ENCODE measurements at regions not wholly inside any gene's neighbourhood (a gene's known extent, or its start where the extent isn't known, plus 50 kb on each side); places are given as distances from the start of the nearest gene placed in this dataset.

GRCh38 chr9:18317896-18318295, 156.1 kb upstream of the ADAMTSL1 start:
- H3K36me3 ChIP-seq (ENCODE audit: control insufficient read depth, insufficient read depth, low read length), result no peaks in the 10 kb centered on the region
- POLR2A ChIA-PET, result no interaction called here
- no peaks in the 10 kb centered on the region for H3K27me3 ChIP-seq (ENCODE audit: control insufficient read depth in 2 of 2, insufficient read depth in 2 of 2, low read length in 2 of 2)
- H3K79me2 ChIP-seq (ENCODE audit: control insufficient read depth, insufficient read depth, low read length), result no peaks in the 10 kb centered on the region
- H3K4me3 ChIP-seq, result no peak overlapping the region
- TF ChIP-seq HDAC1 (IDR thresholded peaks at IDR 0.05) (no peak), BRF1 (IDR thresholded peaks at IDR 0.05; ENCODE audit: borderline replicate concordance, extremely low read depth, insufficient read length) (no peak), EP400 (IDR thresholded peaks at IDR 0.05) (no peak), PYGO2 (tag; IDR thresholded peaks at IDR 0.05) (no peak), E4F1 (CRISPR knock-in tag; IDR thresholded peaks at IDR 0.05; ENCODE audit: borderline replicate concordance) (no peak), CREBBP (IDR thresholded peaks at IDR 0.05; ENCODE audit: low read depth, low read length) (no peak), PHB2 (IDR thresholded peaks at IDR 0.05; ENCODE audit: low read depth) (no peak), MNT (conservative IDR thresholded peaks at IDR 0.05) (no peak), FOXJ3 (CRISPR knock-in tag; IDR thresholded peaks at IDR 0.05) (no peak), CREM (IDR thresholded peaks at IDR 0.05; ENCODE audit: low read depth) (no peak), CBFA2T2 (conservative IDR thresholded peaks at IDR 0.05) (no peak), U2AF1 (optimal IDR thresholded peaks at IDR 0.05; ENCODE audit: low read depth, low read length) (no peak), ZNF77 (CRISPR knock-in tag; IDR thresholded peaks at IDR 0.05) (no peak), ZNF76 (CRISPR knock-in tag; IDR thresholded peaks at IDR 0.05; ENCODE audit: borderline replicate concordance) (no peak), DDX20 (tag; IDR thresholded peaks at IDR 0.05; ENCODE audit: low read depth) (no peak), DLX4 (CRISPR knock-in tag; IDR thresholded peaks at IDR 0.05) (no peak), HMG20A (CRISPR knock-in tag; conservative IDR thresholded peaks at IDR 0.05) (no peak)
- ATAC-seq (no peak), DNase-seq (ENCODE audit: extremely low read depth in 1 of 4, low spot score in 3 of 4) (no peak), FAIRE-seq (no peak)
- no peaks in the 10 kb centered on the region for H3K4me1 ChIP-seq (replicated peaks in 1 of 2; ENCODE audit: control insufficient read depth in 2 of 2, insufficient read depth in 2 of 2, low read length in 2 of 2)
- no TSS peak for BruUV-seq (replicated peaks)
- no peak overlapping the region for H3K27ac ChIP-seq (ENCODE audit: extremely low read depth, low read depth, low read length)
- H2AFZ ChIP-seq (ENCODE audit: low read depth, low read length), result no peak overlapping the region
- intact Hi-C loops (cut with micrococcal nuclease) (no loop called here), in situ Hi-C loops (cut with MboI) (no loop called here)
- H3K9ac ChIP-seq (ENCODE audit: insufficient read depth in 1 of 2, low read depth in 2 of 2, low read length in 2 of 2), result no peak overlapping the region
- no peaks in the 10 kb centered on the region; the same call in 1 of the 2 replicates for H3K9me3 ChIP-seq (replicated peaks; ENCODE audit: control insufficient read depth, insufficient read depth, low read depth, low read length)
- no peak overlapping the region for H3K4me2 ChIP-seq (ENCODE audit: insufficient read depth, low read length)
- CTCF ChIA-PET (ENCODE audit: low intra/inter-chr PET ratio), result no interaction called here
- H3K9me1 ChIP-seq (ENCODE audit: control insufficient read depth, insufficient read depth, low read length), result no peaks in the 10 kb centered on the region
- no peaks in the 10 kb centered on the region for H4K20me1 ChIP-seq (replicated peaks; ENCODE audit: control insufficient read depth, insufficient read depth, low read length)
- 0% methylated on average over 1 of the region's 1 CpG for WGBS (ENCODE audit: insufficient coverage, low coverage, missing lambda C conversion rate)

All from K562 (cell line).